BE2C (cell line): ENCODE measurements at regions not wholly inside any gene's neighbourhood (a gene's known extent, or its start where the extent isn't known, plus 50 kb on each side); places are given as distances from the start of the nearest gene placed in this dataset.
A peak's percentile ranks its signal among the peaks of the same experiment; 100 is the strongest.

Experiments used
- DNase-seq: peaks from one replicate; pipeline ENCODE4 v3.0.0-alpha.2; 2020
- H3K27me3 ChIP-seq: fragments of 250-450 bp; sonication (Bioruptor Pico); 2 replicates; pipeline ENCODE4 v1.5.1; 2020; ENCODE audit warnings: mild to moderate bottlenecking
- H3K36me3 ChIP-seq: fragments of 250-450 bp; sonication (Bioruptor Pico); 2 replicates; pipeline ENCODE4 v1.5.1; 2020; ENCODE audit warnings: mild to moderate bottlenecking
- H3K4me1 ChIP-seq: fragments of 250-450 bp; sonication (Bioruptor Pico); 2 replicates; pipeline ENCODE4 v1.5.1; 2020
- H3K4me3 ChIP-seq: 2 replicates; pipeline ENCODE4 v1.5.1; 2011; ENCODE audit warnings: low read depth, low read length
- H3K9me3 ChIP-seq: fragments of 250-450 bp; sonication (Bioruptor Pico); 2 replicates; pipeline ENCODE4 v1.5.1; 2020
- CTCF ChIP-seq: IDR thresholded peaks from 2 replicates; pipeline ENCODE4 v1.5.1; 2012; ENCODE audit warnings: mild to moderate bottlenecking, low read depth, low read length

- TF ChIP-seq CTCF, result no peak
- Histone ChIP-seq H3K27me3 (no peaks in the 10 kb centered on the region), H3K4me1 (no peaks in the 10 kb centered on the region), H3K36me3 (no peaks in the 10 kb centered on the region), H3K4me3 (no peak overlapping the region), H3K9me3 (no peaks in the 10 kb centered on the region)
- no peak for DNase-seq
Measured at GRCh38 chr2:7913974-7914373, 767.9 kb upstream of the ID2 start.

- H3K27me3 ChIP-seq, result no peaks in the 10 kb centered on the region
- no peak for DNase-seq
- TF ChIP-seq CTCF, result no peak
- H3K9me3 ChIP-seq, result no peaks in the 10 kb centered on the region
- no peak overlapping the region for H3K4me3 ChIP-seq
- no peaks in the 10 kb centered on the region for H3K36me3 ChIP-seq
- no peaks in the 10 kb centered on the region for H3K4me1 ChIP-seq
Measured at GRCh38 chr2:7915302-7916091, 766.4 kb upstream of the ID2 start.

- no peaks in the 10 kb centered on the region for H3K36me3 ChIP-seq
- no peaks in the 10 kb centered on the region for H3K4me1 ChIP-seq
- H3K4me3 ChIP-seq, result no peak overlapping the region
- no peaks in the 10 kb centered on the region for H3K27me3 ChIP-seq
- H3K9me3 ChIP-seq, result no peaks in the 10 kb centered on the region
- TF ChIP-seq CTCF, result no peak
- no peak for DNase-seq
Measured at GRCh38 chr2:7916670-7917069, 765.2 kb upstream of the ID2 start.

- no peak for TF ChIP-seq CTCF
- DNase-seq, result peak; percentile 29
Measured at GRCh38 chr2:7919510-7919909, 762.3 kb upstream of the ID2 start.

GRCh38 chr2:7924023-7924762, 757.7 kb upstream of the ID2 start:
- DNase-seq, result no peak
- H3K9me3 ChIP-seq, result no peaks in the 10 kb centered on the region; the same call in 1 of the 2 replicates
- no peak for TF ChIP-seq CTCF
- no peaks in the 10 kb centered on the region for H3K27me3 ChIP-seq
- H3K4me1 ChIP-seq, result no peaks in the 10 kb centered on the region
- H3K36me3 ChIP-seq, result no peaks in the 10 kb centered on the region
- no peak overlapping the region for H3K4me3 ChIP-seq

More at GRCh38 chr2:7919510-7919909, 762.3 kb upstream of the ID2 start:
- H3K27me3 ChIP-seq, result no peaks in the 10 kb centered on the region
- H3K9me3 ChIP-seq, result no peaks in the 10 kb centered on the region; the same call in 1 of the 2 replicates
- no peak overlapping the region for H3K4me3 ChIP-seq
- H3K36me3 ChIP-seq, result no peaks in the 10 kb centered on the region
- no peaks in the 10 kb centered on the region for H3K4me1 ChIP-seq

- no peak for TF ChIP-seq CTCF
- H3K36me3 ChIP-seq, result no peaks in the 10 kb centered on the region
- no peaks in the 10 kb centered on the region; the same call in 1 of the 2 replicates for H3K9me3 ChIP-seq
- no peaks in the 10 kb centered on the region for H3K4me1 ChIP-seq
- no peak for DNase-seq
- H3K4me3 ChIP-seq, result no peak overlapping the region
- H3K27me3 ChIP-seq, result no peaks in the 10 kb centered on the region
Measured at GRCh38 chr2:7925506-7925905, 756.4 kb upstream of the ID2 start.
